GM12875 (cell line): ENCODE measurements at regions not wholly inside any gene's neighbourhood (a gene's known extent, or its start where the extent isn't known, plus 50 kb on each side); places are given as distances from the start of the nearest gene placed in this dataset.

Experiments used
- H3K4me3 ChIP-seq: one replicate; pipeline ENCODE4 v1.5.1; 2011; ENCODE audit warnings: low read depth, low read length, control low read depth
- CTCF ChIP-seq: IDR thresholded peaks from 2 replicates; pipeline ENCODE4 v1.5.1; 2011; ENCODE audit warnings: low read depth, mild to moderate bottlenecking, control low read depth, inconsistent platforms, low read length, moderate library complexity, borderline replicate concordance; ENCODE audit not compliant: insufficient read depth

GRCh38 chr4:108429662-108430061 lies 190.7 kb upstream of the RPL34 start:
- no peak for TF ChIP-seq CTCF
- no peak overlapping the region for H3K4me3 ChIP-seq

GRCh38 chr4:108428923-108429322 lies 191.5 kb upstream of the RPL34 start:
- no peak overlapping the region for H3K4me3 ChIP-seq
- TF ChIP-seq CTCF, result no peak

- H3K4me3 ChIP-seq, result no peak overlapping the region
- TF ChIP-seq CTCF, result no peak
Observed at GRCh38 chr4:108427946-108428485, 192.4 kb upstream of the RPL34 start.

- no peak for TF ChIP-seq CTCF
- no peak overlapping the region for H3K4me3 ChIP-seq
Observed at GRCh38 chr4:108426493-108426892, 193.9 kb upstream of the RPL34 start.

- H3K4me3 ChIP-seq, result no peak overlapping the region
- TF ChIP-seq CTCF, result no peak
Observed at GRCh38 chr4:108425988-108426387, 194.4 kb upstream of the RPL34 start.

- H3K4me3 ChIP-seq, result no peak overlapping the region
- TF ChIP-seq CTCF, result no peak
Observed at GRCh38 chr4:108417923-108418322, 202.5 kb upstream of the RPL34 start.

GRCh38 chr4:108416831-108417230 lies 203.5 kb upstream of the RPL34 start:
- no peak overlapping the region for H3K4me3 ChIP-seq
- no peak for TF ChIP-seq CTCF
